HL-60 (cell line): ENCODE measurements at regions not wholly inside any gene's neighbourhood (a gene's known extent, or its start where the extent isn't known, plus 50 kb on each side); places are given as distances from the start of the nearest gene placed in this dataset.

Source experiments
- GABPA ChIP-seq: IDR thresholded peaks from 2 replicates; pipeline ENCODE4 v1.6.1; 2012; ENCODE audit warnings: low read depth
- POLR2AphosphoS5 ChIP-seq: IDR thresholded peaks from 2 replicates; pipeline ENCODE4 v1.6.1; 2012; ENCODE audit warnings: low read depth
- SPI1 ChIP-seq: IDR thresholded peaks from 2 replicates; pipeline ENCODE4 v1.6.1; 2012; ENCODE audit warnings: low read depth, mild to moderate bottlenecking, borderline replicate concordance
- TF ChIP-seq, protein P1 (sequence below): IDR thresholded peaks from one replicate; pipeline ENCODE4 v1.5.1; 2011; ENCODE audit warnings: low read length, control low read depth, inconsistent platforms; ENCODE audit not compliant: insufficient read depth
- TF ChIP-seq, protein P2 (sequence below): IDR thresholded peaks from 2 replicates; pipeline ENCODE4 v1.6.1; 2012; ENCODE audit warnings: low read depth; ENCODE audit not compliant: insufficient replicate concordance

DNA sequence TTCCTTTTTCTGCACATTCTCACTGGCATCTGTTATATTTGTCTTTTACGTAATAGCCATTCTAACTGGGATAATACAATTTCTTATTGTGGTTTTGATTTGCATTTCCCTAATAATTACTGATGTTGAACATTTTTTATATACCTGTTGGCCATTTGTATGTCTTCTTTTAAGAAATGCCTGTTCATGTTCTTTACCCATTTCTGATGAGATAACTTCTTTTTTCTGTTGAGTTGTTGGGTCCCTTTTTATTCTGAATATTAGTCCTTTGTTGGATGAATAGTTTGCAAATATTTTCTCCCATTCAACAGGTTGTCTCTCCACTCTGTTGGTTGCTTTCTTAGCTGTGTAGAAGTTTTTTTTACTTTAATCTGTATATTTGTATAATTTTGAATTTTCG lies 147.7 kb upstream of the TRPC4 start:
- TF ChIP-seq, protein P1, sequence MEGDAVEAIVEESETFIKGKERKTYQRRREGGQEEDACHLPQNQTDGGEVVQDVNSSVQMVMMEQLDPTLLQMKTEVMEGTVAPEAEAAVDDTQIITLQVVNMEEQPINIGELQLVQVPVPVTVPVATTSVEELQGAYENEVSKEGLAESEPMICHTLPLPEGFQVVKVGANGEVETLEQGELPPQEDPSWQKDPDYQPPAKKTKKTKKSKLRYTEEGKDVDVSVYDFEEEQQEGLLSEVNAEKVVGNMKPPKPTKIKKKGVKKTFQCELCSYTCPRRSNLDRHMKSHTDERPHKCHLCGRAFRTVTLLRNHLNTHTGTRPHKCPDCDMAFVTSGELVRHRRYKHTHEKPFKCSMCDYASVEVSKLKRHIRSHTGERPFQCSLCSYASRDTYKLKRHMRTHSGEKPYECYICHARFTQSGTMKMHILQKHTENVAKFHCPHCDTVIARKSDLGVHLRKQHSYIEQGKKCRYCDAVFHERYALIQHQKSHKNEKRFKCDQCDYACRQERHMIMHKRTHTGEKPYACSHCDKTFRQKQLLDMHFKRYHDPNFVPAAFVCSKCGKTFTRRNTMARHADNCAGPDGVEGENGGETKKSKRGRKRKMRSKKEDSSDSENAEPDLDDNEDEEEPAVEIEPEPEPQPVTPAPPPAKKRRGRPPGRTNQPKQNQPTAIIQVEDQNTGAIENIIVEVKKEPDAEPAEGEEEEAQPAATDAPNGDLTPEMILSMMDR, result no peak
- TF ChIP-seq POLR2AphosphoS5 (no peak), GABPA (no peak), SPI1 (no peak)
- TF ChIP-seq, protein P2, sequence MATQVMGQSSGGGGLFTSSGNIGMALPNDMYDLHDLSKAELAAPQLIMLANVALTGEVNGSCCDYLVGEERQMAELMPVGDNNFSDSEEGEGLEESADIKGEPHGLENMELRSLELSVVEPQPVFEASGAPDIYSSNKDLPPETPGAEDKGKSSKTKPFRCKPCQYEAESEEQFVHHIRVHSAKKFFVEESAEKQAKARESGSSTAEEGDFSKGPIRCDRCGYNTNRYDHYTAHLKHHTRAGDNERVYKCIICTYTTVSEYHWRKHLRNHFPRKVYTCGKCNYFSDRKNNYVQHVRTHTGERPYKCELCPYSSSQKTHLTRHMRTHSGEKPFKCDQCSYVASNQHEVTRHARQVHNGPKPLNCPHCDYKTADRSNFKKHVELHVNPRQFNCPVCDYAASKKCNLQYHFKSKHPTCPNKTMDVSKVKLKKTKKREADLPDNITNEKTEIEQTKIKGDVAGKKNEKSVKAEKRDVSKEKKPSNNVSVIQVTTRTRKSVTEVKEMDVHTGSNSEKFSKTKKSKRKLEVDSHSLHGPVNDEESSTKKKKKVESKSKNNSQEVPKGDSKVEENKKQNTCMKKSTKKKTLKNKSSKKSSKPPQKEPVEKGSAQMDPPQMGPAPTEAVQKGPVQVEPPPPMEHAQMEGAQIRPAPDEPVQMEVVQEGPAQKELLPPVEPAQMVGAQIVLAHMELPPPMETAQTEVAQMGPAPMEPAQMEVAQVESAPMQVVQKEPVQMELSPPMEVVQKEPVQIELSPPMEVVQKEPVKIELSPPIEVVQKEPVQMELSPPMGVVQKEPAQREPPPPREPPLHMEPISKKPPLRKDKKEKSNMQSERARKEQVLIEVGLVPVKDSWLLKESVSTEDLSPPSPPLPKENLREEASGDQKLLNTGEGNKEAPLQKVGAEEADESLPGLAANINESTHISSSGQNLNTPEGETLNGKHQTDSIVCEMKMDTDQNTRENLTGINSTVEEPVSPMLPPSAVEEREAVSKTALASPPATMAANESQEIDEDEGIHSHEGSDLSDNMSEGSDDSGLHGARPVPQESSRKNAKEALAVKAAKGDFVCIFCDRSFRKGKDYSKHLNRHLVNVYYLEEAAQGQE, result no peak
